T-helper 2 cell treated with Interferon-gamma antibody and Interleukin-4, amounts not matched to agents 100 ng/mL and 5 ng/mL, for 36 hours (primary cell): ENCODE measurements at regions not wholly inside any gene's neighbourhood (a gene's known extent, or its start where the extent isn't known, plus 50 kb on each side); places are given as distances from the start of the nearest gene placed in this dataset.

ENCODE experiments used
- intact Hi-C: fragments of 100-400 bp; cut with micrococcal nuclease; formaldehyde crosslinking; loops from one replicate; pipeline ENCODE4 v1.15.1; 2023

- intact Hi-C loops = no loop called here
Observed at GRCh38 chr3:194738254-194739093, 52.8 kb downstream of the FAM43A start.

GRCh38 chr3:194739498-194740284 is 54.0 kb downstream of the FAM43A start:
- intact Hi-C loops = no loop called here

GRCh38 chr3:194740859-194741491 is 55.3 kb downstream of the FAM43A start:
- intact Hi-C loops = no loop called here

- intact Hi-C loops = no loop called here
Observed at GRCh38 chr3:194741916-194742315, 56.2 kb downstream of the FAM43A start.

GRCh38 chr3:194744826-194745225 is 59.1 kb downstream of the FAM43A start:
- intact Hi-C loops = no loop called here

GRCh38 chr3:194745422-194746184 is 59.9 kb downstream of the FAM43A start:
- intact Hi-C loops = no loop called here

- intact Hi-C loops = no loop called here
Observed at GRCh38 chr3:194748225-194748624, 62.5 kb downstream of the FAM43A start.

- intact Hi-C loops = no loop called here
Observed at GRCh38 chr3:194749631-194750490, 64.2 kb downstream of the FAM43A start.

GRCh38 chr3:194750491-194750828 is 64.8 kb downstream of the FAM43A start:
- intact Hi-C loops = no loop called here

GRCh38 chr3:194755671-194756459 is 70.2 kb downstream of the FAM43A start:
- intact Hi-C loops = no loop called here

- intact Hi-C loops = no loop called here
Observed at GRCh38 chr3:194756460-194756779, 70.7 kb downstream of the FAM43A start.

- intact Hi-C loops = no loop called here
Observed at GRCh38 chr3:194756791-194757325, 71.2 kb downstream of the FAM43A start.

- intact Hi-C loops = no loop called here
Observed at GRCh38 chr3:194757647-194758061, 72.0 kb downstream of the FAM43A start.

- intact Hi-C loops = no loop called here
Observed at GRCh38 chr3:194758716-194759115, 73.0 kb downstream of the FAM43A start.

GRCh38 chr3:194760494-194761137 is 74.9 kb downstream of the FAM43A start:
- intact Hi-C loops = loop anchor here (10.0 kb wide), 1 partner anchor 626 kb away; the partner anchor contains the start of gene HES1

- intact Hi-C loops = loop anchor here (10.0 kb wide), 1 partner anchor 627 kb away; the partner anchor contains the start of gene HES1
Observed at GRCh38 chr3:194761384-194761783, 75.7 kb downstream of the FAM43A start.

- intact Hi-C loops = loop anchor here (10.0 kb wide), 1 partner anchor 632 kb away; the partner anchor contains the start of gene HES1
Observed at GRCh38 chr3:194766845-194767244, 81.2 kb downstream of the FAM43A start.

GRCh38 chr3:194767446-194768207 is 81.9 kb downstream of the FAM43A start:
- intact Hi-C loops = loop anchor here (2.0 to 10.0 kb wide), 2 partner anchors 81 to 633 kb away; partner anchors contain the start of gene HES1
